A673 (cell line): ENCODE measurements at regions not wholly inside any gene's neighbourhood (a gene's known extent, or its start where the extent isn't known, plus 50 kb on each side); places are given as distances from the start of the nearest gene placed in this dataset.

ENCODE experiments used
- BruUV-seq: library from RNA; stranded (reverse); fragments of 400-500 nt; replicated peaks from 2 replicates; lab custom pipeline; 2021; lab: Mats Ljungman, UMichigan
- CTCF ChIA-PET: fragments of 300-600 bp; sonication (Branson Sonifier 250); formaldehyde crosslinking; loops from one replicate; lab custom pipeline; 2022; ENCODE audit warnings: antibody characterized with exemption; lab: Charles Lee
- POLR2A ChIA-PET: fragments of 300-600 bp; sonication (Branson Sonifier 250); formaldehyde crosslinking; loops from one replicate; lab custom pipeline; 2022; ENCODE audit warnings: antibody characterized with exemption; ENCODE audit not compliant: low non-redundant PET; lab: Charles Lee
- DNase-seq: peaks from one replicate; pipeline ENCODE4 v3.0.0-alpha.2; 2015; ENCODE audit warnings: low spot score
- H3K27ac ChIP-seq: fragments of 200-600 bp; sonication (generic); 2 replicates; pipeline ENCODE4 v1.5.1; 2016; ENCODE audit warnings: mixed run types, low read depth, mild to moderate bottlenecking, mixed read lengths, antibody characterized with exemption, low read length; ENCODE audit not compliant: poor library complexity, severe bottlenecking
- H3K27me3 ChIP-seq: fragments of 200-600 bp; sonication (generic); replicated peaks from 2 replicates; pipeline ENCODE4 v1.6.1; 2017; ENCODE audit warnings: mixed run types, low read depth, mild to moderate bottlenecking, mixed read lengths, antibody characterized with exemption, low read length; ENCODE audit not compliant: insufficient read depth, poor library complexity
- H3K36me3 ChIP-seq: fragments of 200-600 bp; sonication (generic); 2 replicates; pipeline ENCODE4 v1.6.1; 2016; ENCODE audit warnings: mixed run types, mild to moderate bottlenecking, mixed read lengths, antibody characterized with exemption, low read length; ENCODE audit not compliant: insufficient read depth, poor library complexity, severe bottlenecking
- H3K4me1 ChIP-seq: fragments of 200-600 bp; sonication (generic); 2 replicates; pipeline ENCODE4 v1.6.1; 2017; ENCODE audit warnings: mixed run types, mild to moderate bottlenecking, mixed read lengths, antibody characterized with exemption, low read length; ENCODE audit not compliant: insufficient read depth, poor library complexity, severe bottlenecking
- H3K4me3 ChIP-seq: fragments of 200-600 bp; sonication (generic); 2 replicates; pipeline ENCODE4 v1.5.1; 2016; ENCODE audit warnings: low read depth, mixed run types, mild to moderate bottlenecking, mixed read lengths, low read length; ENCODE audit not compliant: poor library complexity, severe bottlenecking
- H3K9me3 ChIP-seq: fragments of 200-600 bp; sonication (generic); 2 replicates; pipeline ENCODE4 v1.6.1; 2016; ENCODE audit warnings: mixed run types, low read depth, mild to moderate bottlenecking, mixed read lengths, antibody characterized with exemption, low read length; ENCODE audit not compliant: poor library complexity, severe bottlenecking
- CTCF ChIP-seq: fragments of 300-800, 200-600 bp; sonication (generic); conservative IDR thresholded peaks from 2 replicates; pipeline ENCODE4 v1.5.1; 2017; ENCODE audit warnings: low read depth, mild to moderate bottlenecking, antibody characterized with exemption, low read length, moderate library complexity, mixed read lengths
- EZH2 ChIP-seq: fragments of 200-600 bp; sonication (generic); IDR thresholded peaks from 2 replicates; pipeline ENCODE4 v1.6.1; 2017; ENCODE audit warnings: borderline replicate concordance, low read depth, mild to moderate bottlenecking, mixed read lengths, antibody characterized with exemption, low read length; ENCODE audit not compliant: poor library complexity, severe bottlenecking
- intact Hi-C: fragments of 100-400 bp; cut with micrococcal nuclease; formaldehyde crosslinking; loops from one replicate; pipeline ENCODE4 v1.10.0; 2022; ENCODE audit not compliant: unreplicated experiment

- no TSS peak for BruUV-seq
- intact Hi-C loops: no loop called here
- H3K36me3 ChIP-seq: no peaks in the 10 kb centered on the region
- H3K4me1 ChIP-seq: peaks cover 4% of the 10 kb centered on the region
- ChIA-PET POLR2A (no interaction called here), CTCF (no interaction called here)
- TF ChIP-seq CTCF: no peak
- no peak for TF ChIP-seq EZH2
- DNase-seq: no peak
- peaks cover 65% of the 10 kb centered on the region for H3K27me3 ChIP-seq
- no peak overlapping the region for H3K4me3 ChIP-seq
- H3K9me3 ChIP-seq: no peaks in the 10 kb centered on the region
- no peak overlapping the region for H3K27ac ChIP-seq
Measured at GRCh38 chr18:1018181-1018681, 113.6 kb downstream of the ADCYAP1 start.

GRCh38 chr18:1019191-1019590 is 114.5 kb downstream of the ADCYAP1 start:
- TF ChIP-seq CTCF (no peak), EZH2 (no peak)
- Histone ChIP-seq H3K27me3 (peaks cover 74% of the 10 kb centered on the region), H3K27ac (no peak overlapping the region), H3K4me3 (no peak overlapping the region), H3K9me3 (no peaks in the 10 kb centered on the region), H3K4me1 (peaks cover 4% of the 10 kb centered on the region), H3K36me3 (no peaks in the 10 kb centered on the region)
- ChIA-PET CTCF (no interaction called here), POLR2A (no interaction called here)
- no TSS peak for BruUV-seq
- intact Hi-C loops: no loop called here
- DNase-seq: no peak

GRCh38 chr18:1020731-1021344 is 116.2 kb downstream of the ADCYAP1 start:
- Histone ChIP-seq H3K27ac (no peak overlapping the region), H3K9me3 (no peaks in the 10 kb centered on the region), H3K27me3 (peaks cover 78% of the 10 kb centered on the region), H3K36me3 (no peaks in the 10 kb centered on the region), H3K4me3 (no peak overlapping the region), H3K4me1 (no peaks in the 10 kb centered on the region)
- no peak for DNase-seq
- BruUV-seq: no TSS peak
- intact Hi-C loops: no loop called here
- ChIA-PET POLR2A (no interaction called here), CTCF (no interaction called here)
- TF ChIP-seq CTCF (no peak), EZH2 (no peak)
